Activated CD4-positive, alpha-beta T cell treated with anti-CD3 and anti-CD28 coated beads for 4 hours (primary cell): ENCODE measurements at regions not wholly inside any gene's neighbourhood (a gene's known extent, or its start where the extent isn't known, plus 50 kb on each side); places are given as distances from the start of the nearest gene placed in this dataset.
"Not testable (repeated sequence)": the region's sequence is repeated elsewhere in the genome, so short reads cannot be mapped to it uniquely, and the experiment has no call there.

ENCODE experiments used
- DNase-seq, 2 donors: peaks; one replicate each; pipeline ENCODE4 v3.0.0-alpha.2; 2020

DNA sequence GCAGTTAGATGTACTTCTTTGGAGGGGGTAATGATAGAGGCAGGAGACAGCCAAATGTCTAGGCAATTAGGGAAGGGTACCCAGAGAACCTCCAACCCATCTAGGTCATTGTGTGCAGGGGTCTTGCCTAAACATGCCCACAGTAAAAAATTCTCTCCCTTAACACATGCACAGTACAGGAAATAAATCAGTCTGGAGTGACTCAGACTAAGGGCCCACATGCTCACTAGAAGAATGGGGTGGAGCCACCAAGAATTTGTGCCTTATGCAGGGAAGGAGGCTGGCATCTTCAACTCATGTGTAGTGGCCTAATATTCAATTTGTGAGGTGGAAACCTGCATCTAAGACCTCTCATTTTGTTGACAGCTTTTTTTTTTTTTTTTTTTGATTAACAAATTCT is 945.3 kb upstream of the GRIA3 start:
- no peak for DNase-seq

DNA sequence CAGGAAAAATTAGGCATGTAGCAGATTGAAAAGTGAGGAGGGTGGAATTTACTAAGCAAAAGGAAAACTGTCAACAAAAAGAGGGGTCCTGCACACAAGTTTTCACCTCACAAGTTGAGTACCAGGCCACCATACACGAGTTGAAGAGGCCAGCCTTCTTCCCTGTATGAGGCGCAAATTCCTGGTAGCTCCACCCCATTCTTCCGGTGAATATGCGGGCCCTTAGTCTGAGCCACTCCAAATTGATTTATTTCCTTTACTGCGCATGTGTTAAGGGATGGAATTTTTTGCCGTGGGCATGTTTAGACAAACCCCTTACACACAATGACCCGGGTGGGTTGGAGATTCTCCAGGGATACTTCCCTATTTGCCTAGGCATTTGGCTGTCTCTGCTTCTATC is 942.1 kb upstream of the GRIA3 start:
- no peak for DNase-seq

DNA sequence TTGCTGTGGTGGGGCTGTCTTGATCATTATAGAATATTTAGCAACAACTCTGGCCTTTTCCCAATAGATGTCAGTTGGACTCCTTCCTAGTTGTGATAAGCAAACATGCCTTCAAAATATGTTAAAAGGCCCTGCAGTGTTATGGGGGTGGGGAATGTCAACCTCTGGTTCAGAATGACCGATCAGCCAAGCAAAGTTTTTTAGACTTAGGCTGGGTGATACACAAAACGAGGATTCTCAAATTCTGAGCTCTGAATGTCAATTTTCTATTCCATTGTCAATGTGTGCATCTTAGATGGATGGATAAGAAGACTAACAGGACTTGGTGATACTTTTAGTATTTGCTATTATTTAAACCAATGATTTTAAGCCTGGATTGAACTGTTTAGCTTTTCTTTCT is 940.0 kb upstream of the GRIA3 start:
- DNase-seq: no peak

DNA sequence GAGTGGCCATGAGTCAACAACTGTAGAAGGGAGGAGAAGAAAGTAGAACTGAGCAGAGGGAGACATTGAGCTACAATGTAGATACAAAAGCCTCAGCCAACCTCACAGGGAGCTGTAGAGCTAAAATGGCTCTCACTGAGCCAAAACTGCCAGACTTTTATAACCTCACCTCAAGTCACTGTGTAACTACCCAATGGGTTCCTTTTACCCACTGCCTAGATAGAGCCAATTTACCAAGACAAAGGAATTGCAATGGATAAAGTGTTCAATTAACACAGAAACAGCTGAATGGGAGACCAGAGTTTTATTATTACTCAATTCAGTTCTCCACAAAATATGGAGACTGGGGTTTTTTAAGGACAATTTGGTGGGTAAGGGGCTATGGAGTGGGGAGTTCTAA is 938.9 kb upstream of the GRIA3 start:
- no peak for DNase-seq

DNA sequence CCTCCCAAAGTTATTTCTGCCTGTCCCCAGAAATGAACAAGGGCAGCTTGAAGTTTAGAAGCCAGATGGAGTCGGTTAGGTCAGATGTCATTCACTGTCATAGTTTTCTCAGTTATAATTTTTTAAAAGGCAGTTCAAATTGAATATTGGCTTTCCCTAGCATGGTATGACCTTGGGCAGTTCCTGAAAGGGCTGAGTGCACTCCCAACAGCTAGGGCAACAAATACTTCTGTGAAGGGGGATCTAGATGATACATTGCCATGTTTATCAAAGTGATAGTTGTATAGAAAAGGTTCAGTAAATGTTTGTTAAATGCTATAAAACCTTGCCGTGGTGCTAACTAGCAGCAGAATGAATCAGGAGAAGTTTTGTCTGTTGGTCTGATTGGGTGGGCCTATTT is 938.1 kb upstream of the GRIA3 start:
- no peak for DNase-seq

DNA sequence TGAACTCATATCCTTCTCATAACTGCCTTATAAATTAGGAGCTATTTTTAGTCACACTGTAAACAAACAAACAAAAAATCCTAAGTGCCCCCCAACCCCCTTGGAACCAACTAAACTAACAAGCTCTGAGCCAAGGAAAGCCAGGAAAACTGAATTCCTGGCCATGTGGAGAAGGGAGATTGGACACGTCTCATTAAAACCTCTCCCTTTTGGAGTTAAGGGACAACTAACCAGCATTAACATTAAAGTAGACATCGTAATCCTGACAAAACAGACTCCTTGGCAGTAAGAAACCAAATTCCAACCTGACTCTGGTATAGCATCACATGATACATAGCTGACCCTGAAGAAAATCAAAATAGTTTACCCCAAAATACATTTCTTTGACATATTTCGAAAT is 937.1 kb upstream of the GRIA3 start:
- DNase-seq: no peak

DNA sequence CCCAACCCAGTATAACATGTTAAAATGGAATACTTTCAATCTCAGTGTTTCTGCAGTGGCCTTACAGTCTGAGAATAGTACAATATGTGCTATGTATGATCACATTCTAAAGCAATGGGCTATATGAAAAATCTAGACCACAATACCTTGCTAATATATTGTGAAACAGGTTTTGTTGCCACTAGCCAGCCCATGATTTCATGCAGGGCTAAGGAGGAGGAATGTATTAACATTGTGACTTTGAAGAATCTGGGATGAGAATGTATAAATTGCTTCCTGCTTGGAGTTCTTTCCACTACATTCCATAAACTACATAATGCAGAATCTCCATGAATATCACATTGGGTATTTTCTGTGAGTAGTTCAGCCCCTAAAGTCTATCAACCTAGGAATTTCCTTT is 935.4 kb upstream of the GRIA3 start:
- DNase-seq: no peak

DNA sequence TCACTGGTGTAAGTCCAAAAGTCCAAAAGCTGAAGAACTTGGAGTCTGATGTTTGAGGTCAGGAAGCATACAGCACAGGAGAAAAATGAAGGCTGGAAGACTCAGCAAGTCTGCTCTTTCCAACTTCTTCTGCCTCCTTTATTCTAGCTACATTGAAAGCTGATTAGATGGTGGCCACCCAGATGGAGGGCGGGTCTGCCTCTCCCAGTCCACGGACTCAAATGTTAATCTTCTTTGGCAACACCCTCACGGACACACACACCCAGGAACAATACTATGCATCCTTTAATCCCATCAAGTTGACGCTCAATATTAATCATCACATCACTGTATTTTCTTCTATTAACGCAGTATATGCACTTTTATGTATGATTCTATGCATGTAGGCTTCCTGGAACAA is 931.6 kb upstream of the GRIA3 start:
- DNase-seq: no peak

DNA sequence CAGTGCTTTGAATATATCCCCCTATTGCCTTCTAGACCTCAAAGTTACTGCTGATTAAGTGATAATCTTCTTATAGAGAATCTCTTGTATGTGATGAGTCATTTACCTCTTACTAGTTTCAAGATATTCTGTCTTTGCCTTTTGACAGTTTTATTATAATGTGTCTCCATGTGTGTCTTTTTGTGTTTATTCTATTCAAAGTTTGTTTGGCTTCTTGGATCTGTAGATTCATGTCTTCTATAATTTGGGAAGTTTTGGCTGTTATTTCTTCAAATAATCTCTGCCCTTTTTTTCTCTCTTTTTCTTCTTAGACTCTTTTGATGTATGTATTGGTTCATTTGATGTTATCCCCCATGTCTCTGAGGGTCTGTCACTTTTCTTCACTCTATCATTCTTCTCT is 915.7 kb upstream of the GRIA3 start:
- no peak for DNase-seq

DNA sequence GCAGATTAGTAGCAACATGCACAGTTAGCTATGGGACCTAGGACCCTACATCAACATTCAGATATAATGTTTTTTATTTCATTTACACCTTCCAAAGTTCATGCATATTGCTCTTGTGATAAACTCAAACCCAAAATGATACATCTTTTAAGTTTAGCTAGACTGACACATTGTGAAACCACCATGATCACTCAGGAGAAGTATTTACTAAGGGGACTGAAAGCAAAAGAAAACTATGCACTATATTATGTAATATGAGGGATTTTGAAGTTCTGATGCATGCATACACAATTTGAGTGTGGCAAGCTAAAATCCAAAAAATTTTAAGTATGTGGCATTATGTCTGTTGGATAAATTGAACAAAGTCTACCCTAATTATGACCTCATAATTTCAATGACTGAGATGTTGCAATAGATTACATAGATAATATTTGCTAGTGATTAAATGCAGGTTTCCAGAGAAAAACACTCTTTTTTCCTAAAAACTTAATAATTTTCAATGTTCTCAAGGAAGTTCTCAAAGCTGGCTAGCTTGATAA is 914.8 kb upstream of the GRIA3 start:
- DNase-seq: no peak

DNA sequence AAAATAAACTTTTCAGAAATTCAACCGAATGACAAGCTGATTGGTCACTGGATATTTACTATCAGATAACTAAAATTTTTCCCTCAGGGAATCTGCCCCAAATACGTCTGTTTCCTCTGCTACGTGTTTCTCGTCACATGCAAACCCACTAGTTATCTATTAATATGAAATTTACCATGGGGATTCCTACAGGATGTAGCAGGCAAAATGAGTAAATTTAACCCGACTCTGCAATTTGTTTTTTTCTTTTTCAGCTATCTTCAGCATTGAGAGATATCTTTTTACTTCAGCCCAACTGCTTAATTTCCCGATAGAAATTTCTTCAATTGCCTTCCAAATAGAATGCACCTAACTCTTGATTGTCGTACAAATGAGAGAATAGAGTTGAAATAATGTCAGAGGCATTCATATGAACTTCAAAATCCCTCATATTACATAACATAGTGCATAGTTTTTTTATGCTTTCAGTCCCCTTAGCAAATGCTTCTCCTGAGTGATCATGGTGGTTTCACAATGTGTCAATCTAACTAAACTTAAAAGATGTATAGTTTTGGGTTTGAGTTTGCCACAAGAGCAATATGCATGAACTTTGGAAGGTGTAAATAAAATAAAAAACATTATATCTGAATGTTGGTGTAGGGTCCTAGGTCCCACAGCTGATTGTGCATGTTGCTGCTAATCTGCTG is 913.1 kb upstream of the GRIA3 start:
- DNase-seq: no peak

DNA sequence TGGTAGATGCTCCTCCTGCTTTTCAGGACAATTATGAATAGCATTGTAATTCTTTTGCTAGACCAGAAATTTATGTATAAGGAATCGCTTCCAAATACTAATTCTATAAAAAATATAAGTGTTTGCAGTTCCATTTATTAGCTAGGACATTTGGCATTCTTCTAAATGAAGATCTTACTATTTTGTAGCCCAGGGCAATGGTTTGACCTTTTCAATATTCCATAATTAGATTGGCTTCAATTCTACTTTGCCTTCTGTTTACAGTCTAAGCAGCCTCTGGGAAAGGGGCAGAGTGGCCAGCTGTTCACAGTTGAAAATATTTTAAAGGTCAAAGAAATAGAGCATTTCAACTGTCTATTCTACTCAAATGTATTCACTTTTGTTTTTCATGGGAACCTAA is 912.1 kb upstream of the GRIA3 start:
- DNase-seq: no peak

DNA sequence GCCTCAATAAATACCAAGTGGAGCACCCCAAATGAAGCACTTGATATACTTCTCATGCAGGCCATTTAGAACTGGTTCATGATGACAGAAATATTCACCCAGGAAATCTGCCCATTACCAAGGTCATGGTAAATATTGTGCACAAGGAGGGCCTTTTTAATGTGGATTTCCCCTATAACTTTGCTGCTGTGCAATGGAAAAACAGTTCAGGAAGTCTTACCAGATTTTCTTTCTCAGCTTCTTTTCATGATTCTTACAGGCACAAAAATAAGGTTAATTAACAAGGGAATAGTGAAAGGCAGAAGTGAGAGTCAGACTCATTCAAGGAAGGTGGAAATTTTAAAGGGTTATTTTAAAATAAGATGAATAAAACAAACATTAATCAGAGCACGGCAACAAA is 904.3 kb upstream of the GRIA3 start:
- no peak for DNase-seq

DNA sequence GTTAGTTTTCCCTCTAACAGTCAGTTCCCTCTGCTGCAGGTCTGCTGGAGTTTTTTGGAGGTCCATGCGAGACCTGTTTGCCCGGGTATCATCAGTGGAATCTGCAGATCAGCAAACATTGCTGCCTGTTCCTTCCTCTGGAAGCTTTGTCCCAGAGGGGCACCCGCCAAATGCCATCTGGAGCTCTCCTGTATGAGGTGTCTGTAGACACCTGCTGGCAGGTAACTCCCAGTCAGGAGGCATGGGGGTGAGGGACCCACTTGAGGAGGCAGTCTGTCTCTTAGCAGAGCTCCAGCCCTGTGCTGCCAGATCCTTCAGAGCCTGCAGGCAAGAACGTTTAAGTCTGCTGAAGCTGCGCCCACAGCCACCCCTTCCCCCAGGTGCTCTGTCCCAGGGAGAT is 884.3 kb upstream of the GRIA3 start:
- DNase-seq: not testable (repeated sequence)

DNA sequence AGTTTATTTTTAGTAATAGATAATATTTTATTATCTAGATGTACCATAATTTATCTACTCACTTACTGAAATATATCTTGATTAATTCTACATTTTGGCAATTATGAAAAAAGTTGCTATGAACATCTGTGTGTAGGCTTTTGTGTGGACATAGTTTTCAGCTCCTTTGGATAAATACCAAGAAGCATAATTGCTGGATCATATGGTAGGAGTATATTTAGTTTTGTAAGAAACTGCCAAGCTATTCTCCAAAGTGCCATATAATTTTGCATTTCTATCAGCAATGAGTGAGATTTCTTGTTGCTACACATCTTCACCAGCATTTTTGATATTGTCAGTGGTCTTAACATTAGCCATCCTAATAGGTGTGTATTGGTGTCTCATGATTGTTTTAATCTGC is 882.6 kb upstream of the GRIA3 start:
- DNase-seq: no peak

DNA sequence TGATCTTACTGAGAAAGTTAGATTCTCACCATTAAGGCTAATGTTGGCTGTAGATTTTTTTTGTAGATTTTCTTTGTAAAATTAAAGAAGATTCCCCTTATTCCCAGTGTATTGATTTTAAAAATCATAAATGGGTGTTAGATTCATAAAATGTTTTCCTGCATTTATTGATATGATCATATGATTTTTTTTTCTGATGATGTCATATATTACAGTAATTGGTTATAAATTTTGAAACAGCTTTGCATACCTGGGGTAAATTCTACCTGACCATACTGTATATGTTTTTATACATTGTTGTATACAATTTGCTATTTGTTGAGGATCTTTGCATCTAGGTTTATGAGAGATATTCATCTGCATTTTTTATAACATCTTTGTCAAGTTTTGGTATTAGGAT is 880.3 kb upstream of the GRIA3 start:
- DNase-seq: no peak

DNA sequence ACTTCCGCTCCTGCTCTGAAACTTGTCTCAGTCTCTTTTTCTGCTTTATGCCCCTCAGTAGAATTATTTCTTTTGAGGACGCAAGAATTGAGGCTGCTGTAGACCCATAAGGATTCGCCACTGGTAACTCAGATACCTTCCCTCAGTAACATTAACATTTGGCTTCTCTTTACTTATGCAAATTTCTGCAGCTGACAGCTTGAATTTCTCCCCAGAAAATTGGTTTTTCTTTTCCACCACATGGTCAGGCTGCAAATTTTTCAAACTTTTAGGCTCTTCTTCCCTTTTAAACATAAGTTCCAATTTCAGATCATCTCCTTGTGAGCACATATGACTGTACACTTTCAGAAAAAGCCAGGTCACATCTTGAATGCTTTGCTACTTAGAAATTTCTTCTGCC is 839.3 kb upstream of the GRIA3 start:
- DNase-seq: no peak

DNA sequence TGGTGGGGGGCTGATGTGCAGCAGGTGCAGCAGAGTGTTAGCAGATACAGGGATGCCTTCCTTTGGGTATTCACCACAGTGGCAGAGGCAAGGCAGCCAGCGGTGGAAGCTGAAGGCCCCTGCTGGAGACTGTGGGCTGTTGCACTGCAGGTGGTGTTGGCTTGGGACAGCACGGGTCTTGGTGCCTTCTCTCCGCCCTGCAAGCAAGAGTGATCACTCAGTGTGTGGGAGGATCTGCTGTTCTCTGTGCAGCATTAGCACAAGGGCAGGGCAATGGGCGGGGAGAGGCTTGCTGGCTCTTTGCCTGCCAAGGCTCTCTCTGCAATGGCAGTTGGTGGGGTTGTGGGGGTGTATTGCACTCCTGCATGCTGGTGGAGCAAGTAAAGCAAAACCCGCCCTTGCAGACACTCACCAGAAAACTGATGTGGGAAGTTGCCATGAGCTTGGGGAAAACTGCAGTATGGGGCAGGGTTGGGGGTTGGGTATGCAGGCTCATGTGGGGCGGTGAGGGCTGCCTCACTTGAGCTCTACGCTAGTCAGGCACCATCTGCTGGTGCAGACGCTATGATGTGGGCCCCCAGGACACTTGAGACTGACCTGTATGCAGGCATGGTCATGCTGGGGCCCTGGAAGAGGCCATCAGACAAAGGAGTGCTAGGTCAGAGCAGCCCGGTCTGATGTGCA is 820.8 kb upstream of the GRIA3 start:
- no peak for DNase-seq

DNA sequence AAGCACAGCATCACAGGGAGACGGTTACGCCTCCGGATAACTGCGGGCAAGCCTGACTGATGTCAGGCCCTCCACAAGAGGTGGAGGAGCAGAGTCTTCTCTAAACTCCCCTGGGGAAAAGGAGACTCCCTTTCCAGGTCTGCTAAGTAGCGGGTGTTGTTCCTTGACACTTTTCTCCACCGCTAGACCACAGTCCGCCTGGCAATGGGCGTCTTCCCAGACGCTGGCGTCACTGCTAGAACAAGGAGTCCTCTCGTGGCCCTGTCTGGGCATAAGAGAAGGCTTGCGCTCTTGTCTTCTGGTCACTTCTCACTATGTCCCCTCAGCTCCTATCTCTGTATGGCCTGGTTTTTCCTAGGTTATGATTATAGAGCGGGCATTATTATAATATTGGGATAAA is 808.5 kb upstream of the GRIA3 start:
- DNase-seq: not testable (repeated sequence)

DNA sequence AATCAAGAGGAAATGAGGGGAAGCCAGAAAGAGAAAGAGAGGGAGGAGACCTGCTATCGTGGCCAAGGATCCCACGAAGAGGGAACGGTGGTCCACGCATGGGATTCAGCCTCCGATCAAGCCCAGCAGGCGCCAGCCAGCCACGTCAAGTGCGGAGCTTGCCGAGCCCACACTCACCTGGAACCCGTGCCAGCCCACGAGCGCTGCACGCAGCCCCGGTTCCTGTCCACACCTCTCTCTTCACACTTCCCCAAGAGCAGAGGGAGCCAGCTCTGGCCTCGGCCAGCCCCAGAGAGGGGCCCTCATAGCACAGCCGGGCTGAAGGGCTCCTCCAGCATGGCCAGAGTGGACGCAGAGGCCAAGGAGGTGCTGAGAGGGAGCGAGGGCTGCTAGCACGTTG is 795.1 kb upstream of the GRIA3 start:
- DNase-seq: no peak

DNA sequence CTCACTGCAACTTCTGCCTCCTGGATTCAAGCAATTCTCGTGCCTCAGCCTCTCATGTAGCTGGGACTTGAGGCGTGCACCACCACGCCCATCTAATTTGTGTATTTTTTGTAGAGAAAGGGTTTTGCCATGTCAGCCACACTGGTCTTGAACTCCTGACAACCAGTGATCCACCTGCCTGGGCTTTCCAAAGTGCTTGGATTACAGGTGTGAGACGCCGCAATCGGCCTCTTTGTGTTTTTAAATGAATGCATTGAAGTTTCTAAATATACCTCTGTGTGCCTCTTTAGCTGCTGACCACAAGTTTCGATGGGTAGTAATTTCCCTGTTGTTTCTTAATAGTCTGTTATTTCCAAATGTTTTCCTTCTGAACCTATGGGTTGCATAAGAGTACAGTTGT is 765.3 kb upstream of the GRIA3 start:
- DNase-seq: no peak

DNA sequence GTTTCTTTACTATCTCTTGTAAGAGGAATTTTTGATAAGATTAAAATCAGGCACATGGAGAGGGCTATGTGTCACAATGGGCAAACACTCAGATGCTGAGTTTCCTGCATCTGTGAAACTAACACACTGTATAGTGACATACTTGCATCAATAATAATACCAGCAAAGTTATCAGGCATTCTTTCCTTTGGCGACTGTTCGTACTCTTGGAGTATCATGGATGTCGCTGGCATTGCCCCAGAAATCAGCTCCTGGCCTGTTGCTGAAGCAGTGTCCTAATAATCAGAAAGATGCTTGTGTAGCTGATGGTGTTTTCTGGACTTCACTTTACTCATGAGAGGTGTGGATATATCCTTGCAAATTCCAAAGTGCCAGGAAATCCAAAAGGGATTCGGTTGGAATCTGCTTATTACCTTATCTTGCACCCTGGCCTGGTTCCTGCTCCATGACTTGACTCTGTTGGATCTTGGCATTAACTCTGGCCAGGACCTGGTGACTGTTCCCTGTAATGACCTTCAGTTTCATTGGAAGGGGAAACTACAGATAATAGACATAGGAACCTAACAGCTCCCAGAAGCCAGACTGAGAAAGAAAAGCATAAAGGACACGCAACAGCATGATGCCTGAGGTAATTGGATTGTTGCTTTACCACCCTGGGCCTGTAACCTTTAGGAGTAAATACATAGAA is 762.5 kb upstream of the GRIA3 start:
- no peak for DNase-seq

DNA sequence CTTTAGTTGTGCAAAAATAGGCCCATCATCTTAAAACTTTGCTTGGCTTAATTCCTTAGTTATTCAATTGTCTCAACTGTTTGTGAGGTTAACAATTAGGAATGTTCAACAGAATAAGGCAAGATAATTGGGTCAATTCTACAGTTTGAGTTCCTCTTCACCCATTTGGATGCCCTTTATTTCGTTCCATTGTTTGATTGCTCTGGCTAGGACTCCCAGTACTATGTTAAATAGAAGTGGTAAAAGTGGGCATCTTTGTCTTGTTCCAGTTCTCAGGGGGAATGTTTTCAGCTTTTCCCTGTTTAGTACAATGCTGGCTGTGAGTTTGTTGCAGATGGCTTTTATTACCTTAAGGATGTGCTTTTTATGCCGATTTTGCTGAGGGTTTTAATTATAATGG is 761.5 kb upstream of the GRIA3 start:
- DNase-seq: no peak

DNA sequence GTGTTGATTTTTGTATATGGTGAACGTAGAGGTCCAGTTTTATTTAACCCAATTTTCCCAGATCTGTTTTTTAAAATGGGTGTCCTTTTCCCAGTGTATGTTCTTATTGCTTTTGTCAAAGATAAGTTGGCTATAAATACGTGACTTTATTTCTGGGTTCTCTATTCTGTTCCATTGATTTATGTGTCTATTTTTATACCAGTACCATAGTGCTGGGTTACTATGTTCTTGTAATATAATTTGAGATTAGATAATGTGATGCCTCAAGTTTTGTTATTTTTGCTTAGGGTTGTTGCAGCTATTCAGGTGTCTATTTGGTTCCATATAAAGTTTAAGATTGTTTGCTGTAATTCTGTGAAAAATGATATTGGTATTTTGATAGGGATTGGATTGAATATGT is 749.1 kb upstream of the GRIA3 start:
- DNase-seq: no peak
